H1 (cell line): ENCODE measurements at regions not wholly inside any gene's neighbourhood (a gene's known extent, or its start where the extent isn't known, plus 50 kb on each side); places are given as distances from the start of the nearest gene placed in this dataset.

ENCODE experiments used
- CTCF ChIA-PET: fragments of 300-600 bp; sonication (Branson Sonifier 250); formaldehyde crosslinking; loops from one replicate; lab custom pipeline; 2021; ENCODE audit not compliant: partially characterized antibody; lab: Charles Lee
- POLR2A ChIA-PET: fragments of 300-600 bp; sonication (Branson Sonifier 250); formaldehyde crosslinking; loops from one replicate; lab custom pipeline; 2021; ENCODE audit warnings: inconsistent platforms; ENCODE audit not compliant: partially characterized antibody; lab: Charles Lee
- DNase-seq, 2 experiments: peaks; one replicate each; pipeline versions ENCODE4 v3.0.0 to v3.0.0-alpha.2; 2010 to 2022; ENCODE audit warnings: low spot score in 2 of 2, low read depth in 1 of 2, mixed read lengths in 1 of 2
- FAIRE-seq: peaks from 2 replicates; lab custom pipeline; 2011; peaks lifted over from hg19 to GRCh38; lab: Jason Lieb, UNC
- H2AFZ ChIP-seq: 2 replicates; pipeline ENCODE4 v1.8.1; 2012; ENCODE audit warnings: low read length, inconsistent platforms
- H2AK5ac ChIP-seq: 2 replicates; pipeline ENCODE4 v1.6.1; 2013; ENCODE audit warnings: low read depth, low read length
- H2BK120ac ChIP-seq: replicated peaks from 2 replicates; pipeline ENCODE3; 2013; ENCODE audit warnings: low read depth, low read length, inconsistent platforms
- H2BK12ac ChIP-seq: 2 replicates; pipeline ENCODE4 v1.6.1; 2013; ENCODE audit warnings: low read depth, low read length
- H2BK15ac ChIP-seq: 2 replicates; pipeline ENCODE4 v1.6.1; 2013; ENCODE audit warnings: low read length
- H2BK20ac ChIP-seq: 2 replicates; pipeline ENCODE4 v1.6.1; 2013; ENCODE audit warnings: low read length
- H2BK5ac ChIP-seq: 2 replicates; pipeline ENCODE4 v1.6.1; 2013; ENCODE audit warnings: low read depth, low read length
- H3K14ac ChIP-seq: 2 replicates; pipeline ENCODE4 v1.6.1; 2013; ENCODE audit warnings: inconsistent platforms; ENCODE audit not compliant: insufficient read length
- H3K18ac ChIP-seq: 2 replicates; pipeline ENCODE4 v1.6.1; 2013; ENCODE audit warnings: low read length; ENCODE audit errors: extremely low read depth
- H3K23ac ChIP-seq: 2 replicates; pipeline ENCODE4 v1.6.1; 2013; ENCODE audit warnings: inconsistent platforms; ENCODE audit not compliant: insufficient read length
- H3K23me2 ChIP-seq: 2 replicates; pipeline ENCODE4 v1.6.1; 2013; ENCODE audit warnings: low read depth, low read length
- H3K27ac ChIP-seq: 2 replicates; pipeline ENCODE4 v1.6.1; 2011; ENCODE audit warnings: low read depth, low read length, inconsistent platforms
- H3K27me3 ChIP-seq, 4 experiments: replicated peaks in 1 of 4; 1 replicate in 1 of 4; 2 replicates in 3 of 4; pipeline versions ENCODE4 v1.6.1 to v1.8.1; 2011 to 2013; ENCODE audit warnings: low read length in 3 of 4, mild to moderate bottlenecking in 3 of 4, inconsistent platforms in 2 of 4, mixed read lengths in 2 of 4, moderate library complexity in 1 of 4; ENCODE audit not compliant: control insufficient read depth in 3 of 4, insufficient read depth in 3 of 4; ENCODE audit errors: extremely low read depth in 1 of 4
- H3K36me3 ChIP-seq, 4 experiments: 2 replicates each; pipeline versions ENCODE4 v1.6.1 to v1.8.1; 2011 to 2013; ENCODE audit warnings: mild to moderate bottlenecking in 4 of 4, low read length in 3 of 4, moderate library complexity in 2 of 4, control low read depth in 1 of 4, inconsistent platforms in 1 of 4; ENCODE audit not compliant: insufficient read depth in 4 of 4, control insufficient read depth in 2 of 4
- H3K4ac ChIP-seq: replicated peaks from 2 replicates; pipeline ENCODE3; 2013; ENCODE audit warnings: low read length, low read depth, mixed read lengths, inconsistent platforms; ENCODE audit not compliant: insufficient read length
- H3K4me1 ChIP-seq, 4 experiments: replicated peaks in 1 of 4; 1 replicate in 1 of 4; 2 replicates in 3 of 4; pipeline versions ENCODE4 v1.6.1 to v1.8.1; 2011 to 2013; ENCODE audit warnings: low read length in 3 of 4, inconsistent platforms in 2 of 4, mixed read lengths in 1 of 4; ENCODE audit not compliant: insufficient read depth in 4 of 4, control insufficient read depth in 3 of 4
- H3K4me2 ChIP-seq, 2 experiments: 2 replicates each; pipeline versions ENCODE4 v1.6.1 to v1.8.1; 2011 to 2013; ENCODE audit warnings: low read depth in 2 of 2, low read length in 2 of 2, control low read depth in 1 of 2, inconsistent platforms in 1 of 2, mild to moderate bottlenecking in 1 of 2; ENCODE audit not compliant: insufficient read depth in 1 of 2
- H3K4me3 ChIP-seq, 4 experiments: fragments of 200-600, 300-600 bp in 1 of 4; sonication (generic), shearing (Covaris generic), sonication (Bioruptor Twin) in 1 of 4; 2 replicates each; pipeline versions ENCODE4 v1.5.1 to v1.8.1; 2011 to 2016; ENCODE audit warnings: low read length in 4 of 4, low read depth in 3 of 4, control low read depth in 2 of 4, inconsistent platforms in 2 of 4, mild to moderate bottlenecking in 2 of 4, mixed read lengths in 1 of 4, moderate library complexity in 1 of 4; ENCODE audit not compliant: insufficient read depth in 2 of 4; ENCODE audit errors: extremely low read depth in 1 of 4
- H3K56ac ChIP-seq: replicated peaks from 2 replicates; pipeline ENCODE3; 2013; ENCODE audit warnings: low read depth, mild to moderate bottlenecking, mixed read lengths, low read length, inconsistent platforms; ENCODE audit not compliant: insufficient read length
- H3K79me1 ChIP-seq: 2 replicates; pipeline ENCODE4 v1.6.1; 2013; ENCODE audit warnings: low read depth, low read length, control low read depth
- H3K79me2 ChIP-seq, 2 experiments: 2 replicates each; pipeline versions ENCODE4 v1.6.1 to v1.8.1; 2012 to 2013; ENCODE audit warnings: low read length in 2 of 2, mild to moderate bottlenecking in 2 of 2, inconsistent platforms in 1 of 2; ENCODE audit not compliant: insufficient read depth in 2 of 2, control insufficient read depth in 1 of 2
- H3K9ac ChIP-seq, 4 experiments: replicated peaks in 1 of 4; 1 replicate in 1 of 4; 2 replicates in 3 of 4; pipeline versions ENCODE4 v1.6.1 to v1.8.1; 2011 to 2013; ENCODE audit warnings: low read depth in 3 of 4, low read length in 3 of 4, control low read depth in 2 of 4, mild to moderate bottlenecking in 2 of 4, moderate library complexity in 2 of 4, inconsistent platforms in 1 of 4; ENCODE audit errors: extremely low read depth in 1 of 4
- H3K9me3 ChIP-seq, 2 experiments: 2 replicates each; pipeline versions ENCODE4 v1.6.1 to v1.8.1; 2012 to 2013; ENCODE audit warnings: mild to moderate bottlenecking in 2 of 2, moderate library complexity in 2 of 2, control low read depth in 1 of 2, inconsistent platforms in 1 of 2, low read depth in 1 of 2, low read length in 1 of 2, mixed read lengths in 1 of 2; ENCODE audit not compliant: insufficient read depth in 2 of 2
- H4K20me1 ChIP-seq, 2 experiments: replicated peaks in 1 of 2; 2 replicates each; pipeline versions ENCODE3 to v1.8.1; 2011 to 2013; ENCODE audit warnings: inconsistent platforms in 2 of 2, low read length in 2 of 2, mild to moderate bottlenecking in 1 of 2; ENCODE audit not compliant: insufficient read depth in 2 of 2, control insufficient read depth in 1 of 2
- H4K5ac ChIP-seq: 2 replicates; pipeline ENCODE4 v1.6.1; 2013; ENCODE audit warnings: low read length, low read depth, mixed read lengths, inconsistent platforms; ENCODE audit not compliant: insufficient read length
- H4K8ac ChIP-seq: 2 replicates; pipeline ENCODE4 v1.8.0; 2013; ENCODE audit warnings: mild to moderate bottlenecking, moderate library complexity, low read length, inconsistent platforms; ENCODE audit not compliant: insufficient read depth; ENCODE audit errors: extremely low read depth
- H4K91ac ChIP-seq: replicated peaks from 2 replicates; pipeline ENCODE3; 2013; ENCODE audit warnings: low read length, mixed read lengths, inconsistent platforms; ENCODE audit not compliant: insufficient read length
- MAX ChIP-seq: IDR thresholded peaks from 2 replicates; pipeline ENCODE4 v1.6.1; 2012; ENCODE audit warnings: inconsistent platforms
- WGBS, 2 experiments: shearing (Covaris generic) in 1 of 2; methylation state at CpG; one replicate each; pipeline versions ENCODE4 v1.1.6 to v1.1.7; 2013 to 2015; ENCODE audit warnings: low lambda C conversion rate in 2 of 2, mixed read lengths in 2 of 2, inconsistent platforms in 1 of 2, low coverage in 1 of 2, missing lambda C conversion rate in 1 of 2; ENCODE audit not compliant: insufficient replicate concordance in 2 of 2, insufficient coverage in 1 of 2, insufficient read length in 1 of 2; ENCODE audit errors: extremely low coverage in 1 of 2, missing lambda C conversion rate in 1 of 2; 5-methylcytosine and 5-hydroxymethylcytosine counted together

GRCh38 chr22:48365386-48365785 lies 1462.3 kb downstream of the BRD1 start:
- H3K23me2 ChIP-seq: peaks cover 10% of the 10 kb centered on the region; the same call in 1 of the 2 replicates
- CTCF ChIA-PET: no interaction called here

More at GRCh38 chr22:48365386-48365785, 1462.3 kb downstream of the BRD1 start:
- no peak overlapping the region for H4K91ac ChIP-seq
- DNase-seq: peak in 1 of 2 experiments; percentile 22
- H3K9ac ChIP-seq: no peak overlapping the region
- no peak overlapping the region for H2AFZ ChIP-seq
- peak overlapping the region; percentile 36; the same call in 1 of the 2 replicates for H2BK15ac ChIP-seq
- no peak overlapping the region for H3K14ac ChIP-seq
- H3K4me1 ChIP-seq: peaks cover 3 to 23% (median 10%) of the 10 kb centered on the region in 4 experiments
- H3K18ac ChIP-seq: no peak overlapping the region
- no peak overlapping the region for H3K4me3 ChIP-seq
- H2AK5ac ChIP-seq: 0 out of 2 replicates have a peak overlapping the region, but pooled peaks have one; percentile 60
- H3K27me3 ChIP-seq: peaks cover 0 to 2% (median 0%) of the 10 kb centered on the region in 4 experiments; a peak in 1 of 7 replicates
- no peak overlapping the region for H3K27ac ChIP-seq
- no peak overlapping the region for H3K4ac ChIP-seq
- TF ChIP-seq MAX: no peak
- H4K5ac ChIP-seq: no peak overlapping the region
- no peaks in the 10 kb centered on the region for H4K20me1 ChIP-seq
- H3K4me2 ChIP-seq: no peak overlapping the region
- H4K8ac ChIP-seq: no peak overlapping the region
- no peak overlapping the region for H3K56ac ChIP-seq
- no peaks in the 10 kb centered on the region for H3K36me3 ChIP-seq
- H2BK5ac ChIP-seq: no peak overlapping the region; the same call in 1 of the 2 replicates
- H3K23ac ChIP-seq: no peak overlapping the region
- no peak overlapping the region for H2BK20ac ChIP-seq
- no peaks in the 10 kb centered on the region for H3K79me1 ChIP-seq
- FAIRE-seq: no peak
- WGBS, 2 experiments: no CpG with 5 or more reads among the region's 4 CpGs
- POLR2A ChIA-PET: no interaction called here
- peak overlapping the region; percentile 71; the same call in 1 of the 2 replicates for H2BK12ac ChIP-seq
- H2BK120ac ChIP-seq: no peak overlapping the region
- H3K79me2 ChIP-seq: no peaks in the 10 kb centered on the region
- no peaks in the 10 kb centered on the region for H3K9me3 ChIP-seq
